WTC11 (cell line): ENCODE measurements at regions not wholly inside any gene's neighbourhood (a gene's known extent, or its start where the extent isn't known, plus 50 kb on each side); places are given as distances from the start of the nearest gene placed in this dataset.

Source experiments
- ATAC-seq: fragments of 200-7000 bp; cut with Tn5 transposase; 2 replicates; pipeline ENCODE4 v1.10.0; 2021; ENCODE audit warnings: mild to moderate bottlenecking, moderate library complexity
- CTCF ChIA-PET: fragments of 300-600 bp; sonication (Branson Sonifier 250); formaldehyde crosslinking; loops from one replicate; lab custom pipeline; 2021; ENCODE audit warnings: antibody characterized with exemption; lab: Charles Lee
- POLR2A ChIA-PET: fragments of 350-600 bp; sonication (Branson Sonifier 250); formaldehyde crosslinking; loops from one replicate; lab custom pipeline; 2021; ENCODE audit warnings: antibody characterized with exemption; lab: Charles Lee
- DNase-seq: peaks from one replicate; pipeline ENCODE4 v3.0.0; 2021; ENCODE audit warnings: low spot score
- H3K27ac Mint-ChIP-seq: 2 replicates; pipeline ENCODE4 v1.8.0; 2021; ENCODE audit warnings: mixed read lengths
- H3K27me3 Mint-ChIP-seq: 2 replicates; pipeline ENCODE4 v1.8.0; 2021; ENCODE audit warnings: low read depth, mild to moderate bottlenecking, moderate library complexity, mixed read lengths
- H3K36me3 Mint-ChIP-seq: 2 replicates; pipeline ENCODE4 v1.8.0; 2021; ENCODE audit warnings: mixed read lengths
- H3K4me1 Mint-ChIP-seq: 2 replicates; pipeline ENCODE4 v1.8.0; 2022; ENCODE audit warnings: mixed read lengths
- H3K4me3 Mint-ChIP-seq: 2 replicates; pipeline ENCODE4 v1.8.0; 2021; ENCODE audit warnings: mild to moderate bottlenecking, moderate library complexity, mixed read lengths
- H3K9me3 Mint-ChIP-seq: 2 replicates; pipeline ENCODE4 v1.8.0; 2021; ENCODE audit warnings: mixed read lengths
- CBFB ChIP-seq: sonication (generic); formaldehyde crosslinking; IDR thresholded peaks from 2 replicates; pipeline ENCODE4 v1.8.1; 2022; ENCODE audit warnings: mild to moderate bottlenecking, low read depth, missing genetic modification reagents
- CREM ChIP-seq: sonication (generic); formaldehyde crosslinking; IDR thresholded peaks from 2 replicates; pipeline ENCODE4 v1.8.1; 2022; ENCODE audit warnings: mild to moderate bottlenecking, missing genetic modification reagents, moderate library complexity
- ESRRA ChIP-seq: sonication (generic); formaldehyde crosslinking; IDR thresholded peaks from 2 replicates; pipeline ENCODE4 v1.8.1; 2022; ENCODE audit warnings: mild to moderate bottlenecking, missing genetic modification reagents, borderline replicate concordance
- FOXP1 ChIP-seq: sonication (generic); formaldehyde crosslinking; IDR thresholded peaks from 2 replicates; pipeline ENCODE4 v1.8.0; 2022; ENCODE audit warnings: missing genetic modification reagents, mild to moderate bottlenecking, moderate library complexity, borderline replicate concordance
- GTF2I ChIP-seq: fragments of 250-450 bp; sonication (Bioruptor Pico); conservative IDR thresholded peaks from 2 replicates; pipeline ENCODE4 v1.4.0; 2021; ENCODE audit warnings: mild to moderate bottlenecking
- RELA ChIP-seq: sonication (generic); formaldehyde crosslinking; IDR thresholded peaks from 2 replicates; pipeline ENCODE4 v1.8.1; 2022; ENCODE audit warnings: missing genetic modification reagents, mild to moderate bottlenecking, borderline replicate concordance
- RORB ChIP-seq: fragments of 250-450 bp; sonication (Bioruptor Pico); IDR thresholded peaks from 2 replicates; pipeline ENCODE4 v1.9.0; 2021; ENCODE audit warnings: mild to moderate bottlenecking
- TEAD1 ChIP-seq: sonication (generic); formaldehyde crosslinking; IDR thresholded peaks from 2 replicates; pipeline ENCODE4 v1.8.0; 2022; ENCODE audit warnings: mild to moderate bottlenecking, missing genetic modification reagents
- ZNF263 ChIP-seq: sonication (generic); formaldehyde crosslinking; IDR thresholded peaks from 2 replicates; pipeline ENCODE4 v1.8.1; 2022; ENCODE audit warnings: low read depth, mild to moderate bottlenecking, moderate library complexity, missing genetic modification reagents
- ZNF671 ChIP-seq: fragments of 250-450 bp; sonication (Bioruptor Pico); IDR thresholded peaks from 2 replicates; pipeline ENCODE4 v1.8.0; 2021; ENCODE audit warnings: mild to moderate bottlenecking
- TF ChIP-seq, protein P1 (sequence below): sonication (generic); formaldehyde crosslinking; IDR thresholded peaks from 2 replicates; pipeline ENCODE4 v1.8.0; 2023; ENCODE audit warnings: missing genetic modification reagents
- TF ChIP-seq, protein P2 (sequence below): fragments of 250-450 bp; sonication (Bioruptor Pico); conservative IDR thresholded peaks from 2 replicates; pipeline ENCODE4 v1.9.0; 2021; ENCODE audit warnings: mild to moderate bottlenecking
- TF ChIP-seq, protein P3 (sequence below): sonication (generic); formaldehyde crosslinking; IDR thresholded peaks from 2 replicates; pipeline ENCODE4 v1.8.1; 2023; ENCODE audit warnings: mild to moderate bottlenecking, moderate library complexity, missing genetic modification reagents
- TF ChIP-seq, protein P4 (sequence below): sonication (generic); formaldehyde crosslinking; IDR thresholded peaks from 2 replicates; pipeline ENCODE4 v1.8.1; 2022; ENCODE audit warnings: mild to moderate bottlenecking, moderate library complexity, missing genetic modification reagents
- TF ChIP-seq, protein P5 (sequence below): fragments of 250-450 bp; sonication (Bioruptor Pico); IDR thresholded peaks from 2 replicates; pipeline ENCODE4 v1.8.0; 2021; ENCODE audit warnings: mild to moderate bottlenecking
- TF ChIP-seq, protein P6 (sequence below): sonication (generic); formaldehyde crosslinking; IDR thresholded peaks from 2 replicates; pipeline ENCODE4 v1.8.0; 2022; ENCODE audit warnings: mild to moderate bottlenecking, missing genetic modification reagents

DNA sequence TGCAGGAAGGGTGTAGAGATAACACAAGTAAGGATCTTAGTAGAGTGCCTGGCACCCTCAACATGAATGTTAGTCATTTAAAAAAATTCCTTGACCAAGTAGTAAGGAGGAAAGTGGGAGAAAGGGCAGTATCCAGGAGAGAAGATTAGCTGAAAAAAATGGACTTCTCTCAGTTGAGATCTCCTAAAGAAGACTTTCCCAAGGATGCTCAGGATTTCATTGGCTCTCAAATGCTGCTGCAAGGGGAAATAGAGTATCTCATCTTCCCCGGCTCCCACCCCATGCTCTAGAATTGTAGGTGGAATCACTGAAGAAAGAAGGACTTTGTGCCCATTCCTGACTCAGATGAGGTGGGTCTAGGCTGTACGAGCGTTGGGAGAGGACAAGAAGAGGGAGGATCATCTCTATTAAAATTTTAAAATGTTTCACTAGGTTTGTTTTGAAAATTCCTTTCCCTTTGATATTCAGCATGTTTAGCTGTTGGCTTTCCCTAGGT lies 231.1 kb downstream of the MYCN start (continued):
- TF ChIP-seq, protein P1, sequence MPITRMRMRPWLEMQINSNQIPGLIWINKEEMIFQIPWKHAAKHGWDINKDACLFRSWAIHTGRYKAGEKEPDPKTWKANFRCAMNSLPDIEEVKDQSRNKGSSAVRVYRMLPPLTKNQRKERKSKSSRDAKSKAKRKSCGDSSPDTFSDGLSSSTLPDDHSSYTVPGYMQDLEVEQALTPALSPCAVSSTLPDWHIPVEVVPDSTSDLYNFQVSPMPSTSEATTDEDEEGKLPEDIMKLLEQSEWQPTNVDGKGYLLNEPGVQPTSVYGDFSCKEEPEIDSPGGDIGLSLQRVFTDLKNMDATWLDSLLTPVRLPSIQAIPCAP (CRISPR knock-in tag) = no peak
- no peak for TF ChIP-seq CREM (CRISPR knock-in tag)
- no peak for TF ChIP-seq ZNF671 (CRISPR knock-in tag)

DNA sequence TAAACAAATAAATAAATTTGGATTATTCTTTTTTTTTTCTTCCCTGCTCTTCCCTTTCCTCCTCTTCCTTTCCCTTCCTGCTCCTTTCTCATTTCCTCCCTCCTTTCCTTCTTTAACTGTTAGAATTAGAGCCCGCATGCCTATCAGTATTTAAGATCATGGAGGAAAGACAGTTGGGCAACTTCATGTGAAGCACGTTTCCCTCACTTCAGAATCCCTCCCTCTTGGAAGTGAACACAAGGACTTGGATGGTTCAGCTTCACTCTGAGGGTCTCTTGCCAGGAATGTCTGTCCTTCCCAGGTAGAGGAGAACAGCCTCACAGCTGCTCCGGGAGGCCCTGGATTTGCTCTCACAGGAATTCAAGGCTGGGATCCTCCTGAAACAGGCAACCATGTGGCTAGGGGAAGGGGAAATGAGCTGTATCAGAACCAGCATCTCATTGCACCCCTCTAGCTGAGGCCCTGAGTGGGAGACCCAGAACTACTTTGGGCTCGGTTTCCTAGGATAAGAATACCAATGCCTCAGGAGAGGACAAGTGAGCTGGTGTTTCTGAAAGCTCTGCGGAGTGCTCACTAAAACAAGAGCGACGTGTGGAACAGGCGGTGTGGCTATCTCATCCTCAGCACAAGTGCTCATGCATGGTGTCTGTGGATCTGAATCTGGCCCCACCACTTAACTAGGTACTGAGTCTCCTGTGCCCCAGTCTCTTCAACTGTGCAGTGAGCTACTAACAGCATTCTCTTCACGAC lies 230.5 kb downstream of the MYCN start:
- no peaks in the 10 kb centered on the region for H3K36me3 Mint-ChIP-seq
- ChIA-PET POLR2A (no interaction called here), CTCF (interaction anchor here (0.9 kb wide), 1 partner anchor 21 kb away, joined by 4 read pairs; no protein-coding TSS in a partner anchor)
- TF ChIP-seq, protein P2, sequence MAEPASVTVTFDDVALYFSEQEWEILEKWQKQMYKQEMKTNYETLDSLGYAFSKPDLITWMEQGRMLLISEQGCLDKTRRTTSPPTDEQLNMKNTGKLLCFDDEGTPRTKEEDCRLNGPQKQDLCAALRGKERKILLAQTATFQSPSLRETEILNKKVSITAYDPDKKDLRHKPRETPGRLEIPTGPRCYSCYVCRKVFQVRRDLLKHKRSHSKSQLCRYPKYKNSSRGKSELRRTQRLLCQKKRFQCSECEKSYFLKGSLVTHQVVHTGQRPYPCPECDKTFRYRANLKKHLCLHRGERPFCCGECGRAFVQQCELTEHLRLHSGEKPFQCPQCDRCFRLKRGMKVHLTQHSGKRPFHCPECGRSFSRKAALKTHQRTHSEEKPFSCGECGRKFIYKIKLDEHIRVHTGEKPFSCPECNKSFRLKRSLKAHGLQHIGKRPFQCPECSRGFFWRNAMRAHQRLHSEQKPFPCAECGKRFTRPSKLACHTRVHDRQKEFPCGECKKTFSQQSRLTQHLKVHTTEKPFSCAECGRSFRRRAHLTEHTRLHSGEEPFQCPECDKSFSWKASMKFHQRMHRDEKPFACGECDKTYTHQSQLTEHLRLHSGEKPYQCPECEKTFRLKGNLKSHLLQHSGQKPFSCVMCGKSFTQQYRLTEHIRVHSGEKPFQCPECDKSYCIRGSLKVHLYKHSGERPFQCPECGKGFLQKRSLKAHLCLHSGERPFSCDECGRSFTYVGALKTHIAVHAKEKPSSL (CRISPR knock-in tag) = no peak
- TF ChIP-seq, protein P3, sequence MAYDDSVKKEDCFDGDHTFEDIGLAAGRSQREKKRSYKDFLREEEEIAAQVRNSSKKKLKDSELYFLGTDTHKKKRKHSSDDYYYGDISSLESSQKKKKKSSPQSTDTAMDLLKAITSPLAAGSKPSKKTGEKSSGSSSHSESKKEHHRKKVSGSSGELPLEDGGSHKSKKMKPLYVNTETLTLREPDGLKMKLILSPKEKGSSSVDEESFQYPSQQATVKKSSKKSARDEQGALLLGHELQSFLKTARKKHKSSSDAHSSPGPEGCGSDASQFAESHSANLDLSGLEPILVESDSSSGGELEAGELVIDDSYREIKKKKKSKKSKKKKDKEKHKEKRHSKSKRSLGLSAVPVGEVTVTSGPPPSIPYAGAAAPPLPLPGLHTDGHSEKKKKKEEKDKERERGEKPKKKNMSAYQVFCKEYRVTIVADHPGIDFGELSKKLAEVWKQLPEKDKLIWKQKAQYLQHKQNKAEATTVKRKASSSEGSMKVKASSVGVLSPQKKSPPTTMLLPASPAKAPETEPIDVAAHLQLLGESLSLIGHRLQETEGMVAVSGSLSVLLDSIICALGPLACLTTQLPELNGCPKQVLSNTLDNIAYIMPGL (CRISPR knock-in tag) = no peak
- TF ChIP-seq, protein P4, sequence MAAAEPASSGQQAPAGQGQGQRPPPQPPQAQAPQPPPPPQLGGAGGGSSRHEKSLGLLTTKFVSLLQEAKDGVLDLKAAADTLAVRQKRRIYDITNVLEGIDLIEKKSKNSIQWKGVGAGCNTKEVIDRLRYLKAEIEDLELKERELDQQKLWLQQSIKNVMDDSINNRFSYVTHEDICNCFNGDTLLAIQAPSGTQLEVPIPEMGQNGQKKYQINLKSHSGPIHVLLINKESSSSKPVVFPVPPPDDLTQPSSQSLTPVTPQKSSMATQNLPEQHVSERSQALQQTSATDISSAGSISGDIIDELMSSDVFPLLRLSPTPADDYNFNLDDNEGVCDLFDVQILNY (CRISPR knock-in tag) = no peak
- TF ChIP-seq CBFB (CRISPR knock-in tag) = no peak
- TF ChIP-seq, protein P5, sequence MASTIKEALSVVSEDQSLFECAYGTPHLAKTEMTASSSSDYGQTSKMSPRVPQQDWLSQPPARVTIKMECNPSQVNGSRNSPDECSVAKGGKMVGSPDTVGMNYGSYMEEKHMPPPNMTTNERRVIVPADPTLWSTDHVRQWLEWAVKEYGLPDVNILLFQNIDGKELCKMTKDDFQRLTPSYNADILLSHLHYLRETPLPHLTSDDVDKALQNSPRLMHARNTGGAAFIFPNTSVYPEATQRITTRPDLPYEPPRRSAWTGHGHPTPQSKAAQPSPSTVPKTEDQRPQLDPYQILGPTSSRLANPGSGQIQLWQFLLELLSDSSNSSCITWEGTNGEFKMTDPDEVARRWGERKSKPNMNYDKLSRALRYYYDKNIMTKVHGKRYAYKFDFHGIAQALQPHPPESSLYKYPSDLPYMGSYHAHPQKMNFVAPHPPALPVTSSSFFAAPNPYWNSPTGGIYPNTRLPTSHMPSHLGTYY (CRISPR knock-in tag) = no peak
- no peak for TF ChIP-seq FOXP1 (CRISPR knock-in tag)
- no peak for TF ChIP-seq RORB (CRISPR knock-in tag)
- no peak for TF ChIP-seq ESRRA (CRISPR knock-in tag)
- no peak for TF ChIP-seq ZNF263 (CRISPR knock-in tag)
- TF ChIP-seq, protein P6, sequence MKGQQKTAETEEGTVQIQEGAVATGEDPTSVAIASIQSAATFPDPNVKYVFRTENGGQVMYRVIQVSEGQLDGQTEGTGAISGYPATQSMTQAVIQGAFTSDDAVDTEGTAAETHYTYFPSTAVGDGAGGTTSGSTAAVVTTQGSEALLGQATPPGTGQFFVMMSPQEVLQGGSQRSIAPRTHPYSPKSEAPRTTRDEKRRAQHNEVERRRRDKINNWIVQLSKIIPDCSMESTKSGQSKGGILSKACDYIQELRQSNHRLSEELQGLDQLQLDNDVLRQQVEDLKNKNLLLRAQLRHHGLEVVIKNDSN (CRISPR knock-in tag) = no peak
- no peak for TF ChIP-seq GTF2I (CRISPR knock-in tag)
- TF ChIP-seq TEAD1 = no peak
- TF ChIP-seq RELA (CRISPR knock-in tag) = no peak
- DNase-seq = no peak
- no peaks in the 10 kb centered on the region; the same call in 1 of the 2 replicates for H3K27me3 Mint-ChIP-seq
- H3K9me3 Mint-ChIP-seq = no peaks in the 10 kb centered on the region
- no peak overlapping the region for H3K27ac Mint-ChIP-seq
- no peak for ATAC-seq
- no peak overlapping the region for H3K4me3 Mint-ChIP-seq
- H3K4me1 Mint-ChIP-seq = peaks cover 36% of the 10 kb centered on the region
